GM12878 (cell line): ENCODE measurements at regions not wholly inside any gene's neighbourhood (a gene's known extent, or its start where the extent isn't known, plus 50 kb on each side); places are given as distances from the start of the nearest gene placed in this dataset.

Experiments
- ATAC-seq: fragments of 200-7000 bp; cut with Tn5 transposase; 3 replicates; pipeline ENCODE4 v1.9.1; 2020; ENCODE audit warnings: mild to moderate bottlenecking, moderate library complexity
- BruUV-seq: library from RNA; stranded (reverse); fragments of 400-500 nt; replicated peaks from 2 replicates; lab custom pipeline; 2021; lab: Mats Ljungman, UMichigan
- CTCF ChIA-PET: fragments of 300-600 bp; sonication (Branson Sonifier 250); formaldehyde crosslinking; extraction: SDS; loops from one replicate; lab custom pipeline; 2021; ENCODE audit warnings: inconsistent platforms; lab: Yijun Ruan, JAX
- POLR2A ChIA-PET: fragments of 350-600 bp; formaldehyde crosslinking; extraction: SDS; loops from one replicate; lab custom pipeline; 2021; ENCODE audit warnings: inconsistent platforms; lab: Charles Lee
- RAD21 ChIA-PET: fragments of 300-600 bp; sonication (Branson Sonifier 250); formaldehyde crosslinking; loops from one replicate; lab custom pipeline; 2023; ENCODE audit warnings: antibody characterized with exemption; ENCODE audit not compliant: unreplicated experiment; lab: Charles Lee
- SMC1A ChIA-PET: fragments of 300-600 bp; sonication (Branson Sonifier 250); formaldehyde crosslinking; loops from one replicate; lab custom pipeline; 2023; ENCODE audit not compliant: unreplicated experiment, uncharacterized antibody; lab: Charles Lee
- DNase-seq: peaks from one replicate; pipeline ENCODE4 v3.0.0-alpha.2; 2011; ENCODE audit warnings: low read depth, low spot score
- FAIRE-seq: peaks from 3 replicates; lab custom pipeline; 2011; peaks lifted over from hg19 to GRCh38; lab: Jason Lieb, UNC
- H2AFZ ChIP-seq: 2 replicates; pipeline ENCODE4 v1.6.0; 2011; ENCODE audit warnings: low read depth, low read length, control low read depth; ENCODE audit not compliant: control insufficient read depth
- H3K27ac ChIP-seq: 2 replicates; pipeline ENCODE4 v1.5.1; 2011; ENCODE audit warnings: control low read depth; ENCODE audit not compliant: control insufficient read depth, insufficient read depth
- H3K27me3 ChIP-seq, 2 experiments: replicated peaks in 1 of 2; 2 replicates each; pipeline versions ENCODE4 v1.6.0 to v1.6.1; 2011; ENCODE audit warnings: low read length in 1 of 2; ENCODE audit not compliant: control insufficient read depth in 2 of 2, insufficient read depth in 2 of 2
- H3K36me3 ChIP-seq, 2 experiments: 2 replicates each; pipeline ENCODE4 v1.5.1; 2011; ENCODE audit warnings: low read length in 1 of 2; ENCODE audit not compliant: control insufficient read depth in 2 of 2, insufficient read depth in 2 of 2
- H3K4me1 ChIP-seq: 2 replicates; pipeline ENCODE4 v1.6.1; 2011; ENCODE audit warnings: mild to moderate bottlenecking, low read length, moderate library complexity, mixed read lengths; ENCODE audit not compliant: control insufficient read depth, insufficient read depth
- H3K4me2 ChIP-seq: 2 replicates; pipeline ENCODE4 v1.6.0; 2011; ENCODE audit warnings: control low read depth; ENCODE audit not compliant: control insufficient read depth, insufficient read depth
- H3K4me3 ChIP-seq: fragments of 200-600 bp; sonication (generic); 2 replicates; pipeline ENCODE4 v1.5.1; 2016
- H3K79me2 ChIP-seq: 2 replicates; pipeline ENCODE4 v1.6.0; 2011; ENCODE audit warnings: low read length; ENCODE audit not compliant: control insufficient read depth, insufficient read depth
- H3K9ac ChIP-seq: 2 replicates; pipeline ENCODE4 v1.8.0; 2011; ENCODE audit warnings: low read length, control low read depth, mixed read lengths; ENCODE audit not compliant: control insufficient read depth, insufficient read depth
- H3K9me3 ChIP-seq: replicated peaks from 3 replicates; pipeline ENCODE4 v1.5.1; 2011; ENCODE audit warnings: mild to moderate bottlenecking, low read length; ENCODE audit not compliant: control insufficient read depth, insufficient read depth
- H4K20me1 ChIP-seq: 2 replicates; pipeline ENCODE4 v1.6.0; 2011; ENCODE audit not compliant: control insufficient read depth, insufficient read depth
- ASH2L ChIP-seq: fragments of 300-600, 200-600 bp; sonication (generic); IDR thresholded peaks from 2 replicates; pipeline ENCODE4 v1.6.1; 2017; ENCODE audit warnings: low read depth, mild to moderate bottlenecking, borderline replicate concordance
- ATF2 ChIP-seq: IDR thresholded peaks from 2 replicates; pipeline ENCODE4 v1.6.1; 2012; ENCODE audit warnings: low read length, inconsistent platforms
- CHD2 ChIP-seq: IDR thresholded peaks from 2 replicates; pipeline ENCODE4 v1.6.1; 2011; ENCODE audit warnings: low read depth, low read length, improper control_type of control experiment, borderline replicate concordance
- CHD4 ChIP-seq: fragments of 200-600 bp; sonication (generic); IDR thresholded peaks from 2 replicates; pipeline ENCODE4 v1.6.1; 2016; ENCODE audit warnings: mild to moderate bottlenecking
- E2F4 ChIP-seq: IDR thresholded peaks from 2 replicates; pipeline ENCODE4 v1.6.1; 2012; ENCODE audit warnings: low read depth, low read length, improper control_type of control experiment
- MXI1 ChIP-seq: fragments of 150-350 bp; IDR thresholded peaks from 2 replicates; pipeline ENCODE4 v1.6.1; 2011; ENCODE audit warnings: low read depth, mild to moderate bottlenecking, inconsistent platforms, low read length, improper control_type of control experiment
- MYB ChIP-seq: fragments of 150-350 bp; IDR thresholded peaks from 2 replicates; pipeline ENCODE4 v1.6.1; 2014; ENCODE audit warnings: mild to moderate bottlenecking, low read depth, low read length, borderline replicate concordance
- MYC ChIP-seq: IDR thresholded peaks from 2 replicates; pipeline ENCODE4 v1.6.1; 2011; ENCODE audit warnings: mild to moderate bottlenecking, low read length, moderate library complexity, inconsistent platforms; ENCODE audit not compliant: insufficient read depth, insufficient replicate concordance, insufficient read length, severe bottlenecking
- PBX3 ChIP-seq: IDR thresholded peaks from 2 replicates; pipeline ENCODE4 v1.6.1; 2011; ENCODE audit warnings: mild to moderate bottlenecking, low read depth, low read length, moderate library complexity; ENCODE audit not compliant: insufficient replicate concordance
- RAD51 ChIP-seq: fragments of 450-650 bp; IDR thresholded peaks from 2 replicates; pipeline ENCODE4 v1.6.1; 2016; ENCODE audit warnings: moderate library complexity, mild to moderate bottlenecking, inconsistent platforms
- SMAD5 ChIP-seq: IDR thresholded peaks from 2 replicates; pipeline ENCODE4 v1.6.1; 2016; ENCODE audit warnings: antibody characterized with exemption, low read depth
- SREBF1 ChIP-seq: IDR thresholded peaks from 2 replicates; pipeline ENCODE4 v1.6.1; 2012; ENCODE audit warnings: mild to moderate bottlenecking, low read length
- WGBS: methylation state at CpG from one replicate; pipeline ENCODE4 v1.1.6; 2016; ENCODE audit warnings: low lambda C conversion rate; ENCODE audit not compliant: insufficient replicate concordance, insufficient coverage; ENCODE audit errors: missing lambda C conversion rate; 5-methylcytosine and 5-hydroxymethylcytosine counted together
- in situ Hi-C: fragments of 300-500 bp; cut with MboI; formaldehyde crosslinking; loops from 9 replicates; pipeline ENCODE4 v1.14.3; 2018; ENCODE audit warnings: mixed read lengths
- intact Hi-C: fragments of 100-400 bp; cut with micrococcal nuclease; formaldehyde crosslinking; loops from one replicate; pipeline ENCODE4 v1.14.2; 2022; ENCODE audit not compliant: unreplicated experiment

GRCh38 chr1:147486876-147487656, 54.2 kb upstream of the BCL9 start:
- ATAC-seq: no peak
- Histone ChIP-seq H3K27ac (no peak overlapping the region), H3K4me3 (no peak overlapping the region), H3K9ac (no peak overlapping the region), H3K36me3 (no peaks in the 10 kb centered on the region), H2AFZ (no peak overlapping the region), H3K27me3 (no peaks in the 10 kb centered on the region), H3K79me2 (no peaks in the 10 kb centered on the region), H3K4me2 (no peak overlapping the region)
- WGBS: 14% methylated on average over 9 of the region's 9 CpGs
- in situ Hi-C loops: no loop called here
- SMC1A ChIA-PET: no interaction called here
- no peak for TF ChIP-seq CHD4
- no peak for TF ChIP-seq PBX3
- TF ChIP-seq MYC: no peak
- no peak for TF ChIP-seq ATF2
- TF ChIP-seq SREBF1: no peak
- no peak for TF ChIP-seq ASH2L
- no peak for TF ChIP-seq RAD51
- no peak for TF ChIP-seq SMAD5
- no peak for TF ChIP-seq MYB
- TF ChIP-seq MXI1: no peak
- TF ChIP-seq CHD2: no peak
- no peak for TF ChIP-seq E2F4
- TF ChIP-seq, all 136 proteins: peak for 0
- FAIRE-seq (no peak), DNase-seq (no peak)
- no peaks in the 10 kb centered on the region for H3K9me3 ChIP-seq
- H3K4me1 ChIP-seq: no peaks in the 10 kb centered on the region
- H4K20me1 ChIP-seq: no peaks in the 10 kb centered on the region
- POLR2A ChIA-PET: no interaction called here
- CTCF ChIA-PET: interaction anchor here (1.7 kb wide), 1 partner anchor 9 kb away, joined by 4 read pairs; no protein-coding TSS in a partner anchor
- intact Hi-C loops: no loop called here
- RAD21 ChIA-PET: no interaction called here
- no TSS peak for BruUV-seq
